ENCODE measurements at regions not wholly inside any gene's neighbourhood (a gene's known extent, or its start where the extent isn't known, plus 50 kb on each side); places are given as distances from the start of the nearest gene placed in this dataset.

DNA sequence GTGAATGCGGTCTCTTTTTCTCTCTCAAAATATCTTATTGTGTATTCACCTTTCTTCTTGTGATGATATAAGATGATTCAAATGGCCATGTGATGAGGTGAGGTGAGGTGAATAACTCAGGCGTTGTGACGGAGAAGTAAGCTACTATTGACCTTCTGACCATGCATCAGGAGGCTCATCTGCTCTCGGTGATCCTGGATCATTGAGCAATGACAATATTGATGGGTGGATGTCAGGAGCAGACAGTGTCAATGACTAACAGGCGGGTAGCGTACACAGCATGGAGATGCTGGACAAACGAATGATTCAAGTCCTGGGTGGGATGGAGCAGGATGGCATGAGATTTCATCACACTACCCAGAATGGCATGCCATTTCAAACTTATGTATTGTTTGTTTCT is 119.6 kb downstream of the PXDC1 start:
- TF ChIP-seq, protein P1, sequence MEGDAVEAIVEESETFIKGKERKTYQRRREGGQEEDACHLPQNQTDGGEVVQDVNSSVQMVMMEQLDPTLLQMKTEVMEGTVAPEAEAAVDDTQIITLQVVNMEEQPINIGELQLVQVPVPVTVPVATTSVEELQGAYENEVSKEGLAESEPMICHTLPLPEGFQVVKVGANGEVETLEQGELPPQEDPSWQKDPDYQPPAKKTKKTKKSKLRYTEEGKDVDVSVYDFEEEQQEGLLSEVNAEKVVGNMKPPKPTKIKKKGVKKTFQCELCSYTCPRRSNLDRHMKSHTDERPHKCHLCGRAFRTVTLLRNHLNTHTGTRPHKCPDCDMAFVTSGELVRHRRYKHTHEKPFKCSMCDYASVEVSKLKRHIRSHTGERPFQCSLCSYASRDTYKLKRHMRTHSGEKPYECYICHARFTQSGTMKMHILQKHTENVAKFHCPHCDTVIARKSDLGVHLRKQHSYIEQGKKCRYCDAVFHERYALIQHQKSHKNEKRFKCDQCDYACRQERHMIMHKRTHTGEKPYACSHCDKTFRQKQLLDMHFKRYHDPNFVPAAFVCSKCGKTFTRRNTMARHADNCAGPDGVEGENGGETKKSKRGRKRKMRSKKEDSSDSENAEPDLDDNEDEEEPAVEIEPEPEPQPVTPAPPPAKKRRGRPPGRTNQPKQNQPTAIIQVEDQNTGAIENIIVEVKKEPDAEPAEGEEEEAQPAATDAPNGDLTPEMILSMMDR (IDR thresholded peaks at IDR 0.05), result no peak
- Histone ChIP-seq H3K27ac (no peak overlapping the region), H3K4me1 (no peaks in the 10 kb centered on the region), H3K9me3 (no peaks in the 10 kb centered on the region), H3K4me3 (no peak overlapping the region), H3K27me3 (no peaks in the 10 kb centered on the region), H3K36me3 (no peaks in the 10 kb centered on the region)
- no peak for DNase-seq (ENCODE audit: low spot score)

DNA sequence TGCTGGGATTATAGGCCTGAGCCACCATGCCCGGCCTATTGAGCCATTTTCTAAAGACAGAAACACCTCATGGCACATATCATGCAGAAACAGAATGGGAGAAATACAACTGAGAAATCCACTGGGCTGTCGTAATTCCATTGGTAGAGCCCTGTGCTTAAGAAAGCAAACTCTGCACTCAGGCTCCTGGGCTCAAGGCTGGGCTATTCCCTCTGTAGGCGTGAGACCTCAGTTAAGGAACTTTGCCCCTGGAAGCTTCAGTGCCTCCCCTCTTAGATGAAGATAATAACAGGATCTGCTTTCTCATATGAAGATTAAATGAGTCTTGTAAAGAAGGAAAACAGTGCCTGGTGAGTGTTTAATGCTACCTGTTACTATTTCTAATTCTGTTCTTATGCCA is 120.3 kb downstream of the PXDC1 start:
- no peak overlapping the region for H3K4me3 ChIP-seq
- H3K4me1 ChIP-seq, result no peaks in the 10 kb centered on the region
- no peak for DNase-seq (ENCODE audit: low spot score)
- H3K36me3 ChIP-seq, result no peaks in the 10 kb centered on the region
- no peaks in the 10 kb centered on the region for H3K9me3 ChIP-seq
- no peaks in the 10 kb centered on the region for H3K27me3 ChIP-seq
- H3K27ac ChIP-seq, result no peak overlapping the region
- TF ChIP-seq, protein P1 (IDR thresholded peaks at IDR 0.05), result no peak

DNA sequence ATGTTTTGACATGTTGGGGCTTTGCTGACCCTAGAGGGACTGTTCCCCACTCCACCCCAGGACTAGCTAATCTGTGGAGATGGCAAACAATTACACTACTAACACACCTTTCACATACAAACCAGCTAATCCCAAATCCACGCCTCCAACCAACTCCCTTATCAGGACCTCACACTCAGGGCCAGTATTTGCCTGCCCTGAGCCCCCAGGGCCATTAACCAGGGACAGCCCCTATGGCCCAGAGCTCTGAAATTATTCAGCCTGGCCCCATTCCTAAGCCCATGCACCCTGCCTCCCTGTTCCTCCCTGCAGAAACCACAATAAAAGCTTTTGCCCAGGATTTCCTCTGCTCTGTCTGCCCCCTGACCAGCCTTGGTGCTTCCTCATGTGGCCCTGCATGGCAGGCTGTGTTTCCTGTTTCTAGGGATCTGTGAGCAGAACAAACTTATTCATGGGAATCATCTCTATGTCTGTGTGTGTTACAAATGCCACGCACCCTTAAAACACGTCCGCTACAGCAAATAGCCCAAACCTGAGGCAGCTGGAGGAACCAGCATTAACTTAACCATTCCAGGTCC is 121.2 kb downstream of the PXDC1 start:
- H3K4me1 ChIP-seq, result no peaks in the 10 kb centered on the region
- no peaks in the 10 kb centered on the region for H3K27me3 ChIP-seq
- H3K36me3 ChIP-seq, result no peaks in the 10 kb centered on the region
- TF ChIP-seq, protein P1 (IDR thresholded peaks at IDR 0.05), result no peak
- no peak overlapping the region for H3K4me3 ChIP-seq
- no peak overlapping the region for H3K27ac ChIP-seq
- H3K9me3 ChIP-seq, result no peaks in the 10 kb centered on the region
- DNase-seq (ENCODE audit: low spot score), result no peak

DNA sequence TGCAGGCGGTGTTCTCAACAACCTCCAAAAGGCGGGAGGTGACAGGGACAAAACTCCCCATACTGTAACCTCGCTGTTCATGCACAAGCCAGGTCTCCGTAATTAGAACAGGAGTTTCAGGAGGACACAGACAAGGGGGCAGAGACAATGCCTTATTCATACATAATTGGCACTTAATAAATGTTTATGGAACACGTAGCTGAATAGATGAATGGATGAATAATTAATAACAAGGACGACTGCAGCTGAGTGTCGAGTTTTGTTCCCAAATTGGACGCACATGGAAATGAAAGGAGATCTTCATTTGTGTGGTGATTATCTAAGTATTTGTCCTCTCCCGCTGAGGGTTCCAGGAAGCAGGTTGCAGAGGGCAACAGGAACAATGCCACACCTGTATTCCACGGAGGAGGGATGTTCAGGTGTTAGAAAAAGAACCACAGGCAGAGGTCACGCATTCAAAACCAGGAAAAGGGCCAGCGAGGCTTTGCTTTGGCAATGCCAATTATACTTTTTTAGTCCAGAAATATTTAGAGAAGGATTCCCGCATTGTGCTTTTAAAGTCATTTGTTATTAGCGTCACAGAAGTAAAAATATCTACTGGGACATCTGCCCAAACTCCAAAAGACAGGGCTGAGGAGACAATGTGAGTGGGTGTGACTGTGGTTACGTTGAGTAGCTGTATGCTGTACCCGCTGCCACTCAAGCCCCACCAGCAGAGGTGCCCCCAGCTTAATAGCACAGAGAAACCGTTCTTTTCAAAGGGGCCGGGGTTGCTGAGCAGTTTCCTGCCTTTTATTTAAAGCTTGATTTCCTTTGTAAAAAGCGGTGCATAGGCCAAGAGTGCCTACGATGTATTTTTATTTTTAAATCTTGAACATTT is 123.3 kb downstream of the PXDC1 start:
- Histone ChIP-seq H3K4me3 (no peak overlapping the region), H3K27me3 (no peaks in the 10 kb centered on the region), H3K9me3 (no peaks in the 10 kb centered on the region), H3K36me3 (no peaks in the 10 kb centered on the region), H3K4me1 (no peaks in the 10 kb centered on the region), H3K27ac (no peak overlapping the region)
- TF ChIP-seq, protein P1 (IDR thresholded peaks at IDR 0.05), result no peak
- no peak for DNase-seq (ENCODE audit: low spot score)

DNA sequence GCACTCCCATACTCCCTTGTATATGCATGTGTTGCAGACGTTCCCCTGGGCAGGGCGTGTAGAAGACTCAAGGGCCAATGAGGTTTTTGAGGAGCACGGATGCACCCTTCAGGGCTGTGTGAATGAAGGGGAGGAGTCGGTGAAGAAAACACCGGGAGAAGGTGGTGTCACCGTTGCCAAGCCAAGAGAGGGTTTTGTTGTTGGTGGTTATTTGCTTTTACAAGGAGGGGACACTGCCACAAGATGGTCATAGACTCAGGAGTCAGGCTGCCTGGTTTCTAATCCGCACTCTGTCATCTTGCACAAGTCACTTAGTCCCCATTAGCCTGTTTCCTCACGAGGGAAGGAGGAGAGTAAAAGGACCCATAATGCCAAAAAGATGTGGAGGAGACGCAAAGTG is 124.0 kb downstream of the PXDC1 start:
- no peaks in the 10 kb centered on the region for H3K27me3 ChIP-seq
- no peak for DNase-seq (ENCODE audit: low spot score)
- TF ChIP-seq, protein P1 (IDR thresholded peaks at IDR 0.05), result no peak
- H3K36me3 ChIP-seq, result no peaks in the 10 kb centered on the region
- H3K4me1 ChIP-seq, result no peaks in the 10 kb centered on the region
- no peak overlapping the region for H3K27ac ChIP-seq
- no peak overlapping the region for H3K4me3 ChIP-seq
- H3K9me3 ChIP-seq, result no peaks in the 10 kb centered on the region

All from right atrium auricular region (tissue), 2 donors.